Endodermal cell (in vitro differentiated cells): ENCODE measurements at regions not wholly inside any gene's neighbourhood (a gene's known extent, or its start where the extent isn't known, plus 50 kb on each side); places are given as distances from the start of the nearest gene placed in this dataset.

Source experiments
- DNase-seq: peaks from one replicate; pipeline ENCODE4 v3.0.0-alpha.2; 2017
- H3K27ac ChIP-seq: 2 replicates; pipeline ENCODE4 v1.5.1; 2013; ENCODE audit warnings: mild to moderate bottlenecking, low read depth, low read length, moderate library complexity
- H3K27me3 ChIP-seq: 2 replicates; pipeline ENCODE4 v1.6.1; 2013; ENCODE audit warnings: mild to moderate bottlenecking, low read length, moderate library complexity; ENCODE audit not compliant: insufficient read depth, control insufficient read depth, poor library complexity, severe bottlenecking
- H3K36me3 ChIP-seq: 2 replicates; pipeline ENCODE4 v1.7.0; 2013; ENCODE audit warnings: mild to moderate bottlenecking, low read length, moderate library complexity; ENCODE audit not compliant: control insufficient read depth, insufficient read depth
- H3K4me1 ChIP-seq: one replicate; pipeline ENCODE4 v1.7.0; 2013; ENCODE audit warnings: low read length; ENCODE audit not compliant: control insufficient read depth, insufficient read depth
- H3K4me3 ChIP-seq: 2 replicates; pipeline ENCODE4 v1.5.1; 2013; ENCODE audit warnings: mild to moderate bottlenecking, low read length, moderate library complexity
- H3K9ac ChIP-seq: 2 replicates; pipeline ENCODE4 v1.6.1; 2013; ENCODE audit warnings: mild to moderate bottlenecking, low read length, moderate library complexity; ENCODE audit not compliant: poor library complexity, severe bottlenecking; ENCODE audit errors: extremely low read depth
- H3K9me3 ChIP-seq: 2 replicates; pipeline ENCODE4 v1.6.1; 2013; ENCODE audit warnings: mild to moderate bottlenecking, low read length, moderate library complexity; ENCODE audit not compliant: control insufficient read depth
- H3K27ac Mint-ChIP-seq: 2 replicates; pipeline ENCODE4 v1.8.0; 2020; ENCODE audit warnings: mixed read lengths
- H3K27me3 Mint-ChIP-seq: 2 replicates; pipeline ENCODE4 v1.8.0; 2021; ENCODE audit warnings: mild to moderate bottlenecking, mixed read lengths; ENCODE audit not compliant: insufficient read depth
- H3K36me3 Mint-ChIP-seq: 2 replicates; pipeline ENCODE4 v1.8.0; 2020; ENCODE audit warnings: low read depth, mixed read lengths
- H3K4me1 Mint-ChIP-seq: 2 replicates; pipeline ENCODE4 v1.8.0; 2020; ENCODE audit warnings: mixed read lengths
- H3K4me3 Mint-ChIP-seq: 2 replicates; pipeline ENCODE4 v1.8.0; 2020; ENCODE audit warnings: mild to moderate bottlenecking, moderate library complexity, mixed read lengths
- H3K9me3 Mint-ChIP-seq: 2 replicates; pipeline ENCODE4 v1.8.0; 2020; ENCODE audit warnings: mild to moderate bottlenecking, mixed read lengths
- CTCF ChIP-seq: fragments of 200-600 bp; sonication (generic); conservative IDR thresholded peaks from 2 replicates; pipeline ENCODE4 v1.5.0; 2021; ENCODE audit warnings: antibody characterized with exemption, mild to moderate bottlenecking
- WGBS, 2 experiments: methylation state at CpG; one replicate each; pipeline versions ENCODE4 v1.1.5 to v1.1.7; 2013; ENCODE audit warnings: missing lambda C conversion rate in 2 of 2, mixed read lengths in 1 of 2; ENCODE audit not compliant: insufficient coverage in 1 of 2, insufficient read length in 1 of 2; 5-methylcytosine and 5-hydroxymethylcytosine counted together

DNA sequence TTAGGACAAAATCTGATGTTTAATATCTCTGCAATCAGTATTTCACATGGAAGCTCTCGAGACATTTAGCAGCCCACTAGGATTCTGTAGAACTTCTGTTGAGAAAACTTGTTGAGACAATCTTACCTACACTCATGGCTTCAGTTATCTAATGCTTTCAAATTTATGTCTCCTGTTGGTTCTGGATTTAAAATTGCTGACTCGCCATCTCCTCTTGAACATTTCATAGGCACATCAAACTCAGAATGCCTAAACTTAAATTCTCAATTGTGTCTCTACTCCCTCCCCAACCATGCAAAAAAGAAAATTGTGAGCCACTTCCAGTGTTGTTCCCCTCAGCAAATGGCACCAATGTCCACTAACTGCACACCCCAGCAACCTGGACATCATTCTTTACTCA is 142.5 kb upstream of the AHI1 start:
- Histone ChIP-seq H3K36me3 (no peaks in the 10 kb centered on the region), H3K27me3 (no peaks in the 10 kb centered on the region), H3K9me3 (no peaks in the 10 kb centered on the region), H3K4me1 (no peaks in the 10 kb centered on the region), H3K27ac (no peak overlapping the region), H3K9ac (no peak overlapping the region), H3K4me3 (no peak overlapping the region)
- Mint-ChIP-seq H3K4me1 (no peaks in the 10 kb centered on the region), H3K9me3 (no peaks in the 10 kb centered on the region), H3K4me3 (no peak overlapping the region), H3K27ac (no peak overlapping the region), H3K36me3 (no peaks in the 10 kb centered on the region), H3K27me3 (no peaks in the 10 kb centered on the region)
- TF ChIP-seq CTCF, result no peak
- no peak for DNase-seq
- WGBS, 2 experiments, result 87 to 89% methylated on average over 2 of the region's 2 CpGs

DNA sequence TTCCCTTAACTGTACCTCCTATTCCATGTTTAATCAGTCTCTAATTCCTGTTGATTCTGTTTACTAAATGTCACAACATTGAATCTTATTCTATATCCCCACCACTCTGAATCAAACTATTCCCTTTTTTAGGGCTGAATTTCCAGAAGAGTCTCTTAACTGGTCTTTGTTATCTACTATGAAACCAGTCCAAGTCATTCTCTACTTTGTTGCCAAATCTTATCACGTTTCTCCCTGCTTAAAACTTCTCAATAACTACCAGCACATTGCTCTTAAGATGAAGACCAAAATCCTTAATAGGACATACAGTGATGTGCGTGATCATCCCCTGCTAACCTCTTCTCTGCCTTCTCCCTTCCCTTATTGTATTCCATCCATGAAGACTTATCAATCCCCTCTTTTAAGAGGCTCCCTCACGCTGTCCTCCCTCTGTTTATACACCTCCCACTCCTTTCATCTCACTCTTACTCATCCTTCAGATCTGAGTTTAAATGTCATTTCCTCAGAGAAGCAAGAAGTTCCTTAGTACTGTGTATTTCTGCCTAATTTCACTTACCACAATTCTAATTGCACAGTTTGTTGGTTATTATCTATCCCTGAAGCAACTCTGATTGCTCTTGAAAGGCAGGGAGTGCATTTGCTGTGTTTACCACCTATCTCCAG is 143.0 kb upstream of the AHI1 start:
- no peaks in the 10 kb centered on the region for H3K4me1 ChIP-seq
- DNase-seq, result no peak
- no peak for TF ChIP-seq CTCF
- H3K9me3 Mint-ChIP-seq, result no peaks in the 10 kb centered on the region
- H3K27ac Mint-ChIP-seq, result no peak overlapping the region
- WGBS, 2 experiments, result 80 to 82% methylated on average over 3 of the region's 3 CpGs
- no peaks in the 10 kb centered on the region for H3K4me1 Mint-ChIP-seq
- H3K4me3 Mint-ChIP-seq, result no peak overlapping the region
- H3K9ac ChIP-seq, result no peak overlapping the region
- H3K27me3 ChIP-seq, result no peaks in the 10 kb centered on the region
- no peaks in the 10 kb centered on the region for H3K36me3 Mint-ChIP-seq
- H3K36me3 ChIP-seq, result no peaks in the 10 kb centered on the region
- H3K27ac ChIP-seq, result no peak overlapping the region
- H3K9me3 ChIP-seq, result no peaks in the 10 kb centered on the region
- H3K27me3 Mint-ChIP-seq, result no peaks in the 10 kb centered on the region
- no peak overlapping the region for H3K4me3 ChIP-seq

GRCh38 chr6:135642912-135643311 is 145.4 kb upstream of the AHI1 start:
- WGBS, 2 experiments, result 92% methylated on average over 3 of the region's 3 CpGs; no CpG with 5 or more reads in 1 of the 2 experiments
- Mint-ChIP-seq H3K36me3 (no peaks in the 10 kb centered on the region), H3K27me3 (no peaks in the 10 kb centered on the region), H3K4me1 (no peaks in the 10 kb centered on the region), H3K4me3 (no peak overlapping the region), H3K27ac (no peak overlapping the region), H3K9me3 (no peaks in the 10 kb centered on the region)
- no peak overlapping the region for H3K27ac ChIP-seq
- TF ChIP-seq CTCF, result no peak
- no peak overlapping the region for H3K4me3 ChIP-seq
- no peak overlapping the region for H3K9ac ChIP-seq
- H3K4me1 ChIP-seq, result no peaks in the 10 kb centered on the region
- DNase-seq, result no peak
- H3K27me3 ChIP-seq, result no peaks in the 10 kb centered on the region
- no peaks in the 10 kb centered on the region for H3K36me3 ChIP-seq
- H3K9me3 ChIP-seq, result no peaks in the 10 kb centered on the region
